Ascending aorta (tissue), 2 donors: ENCODE measurements at regions not wholly inside any gene's neighbourhood (a gene's known extent, or its start where the extent isn't known, plus 50 kb on each side); places are given as distances from the start of the nearest gene placed in this dataset.

ENCODE experiments used
- DNase-seq, 2 donors: peaks; one replicate each; pipeline ENCODE4 v3.0.0-alpha.2; 2019; ENCODE audit warnings: low spot score in 2 of 2
- H3K27ac ChIP-seq, 2 donors: fragments of 200-600 bp; sonication (generic); one replicate each; pipeline ENCODE4 v1.5.1; 2016 to 2017; ENCODE audit warnings: mild to moderate bottlenecking in 1 of 2
- H3K27me3 ChIP-seq: fragments of 200-600 bp; sonication (generic); one replicate; pipeline ENCODE4 v1.5.1; 2017
- H3K36me3 ChIP-seq, 2 donors: fragments of 200-600 bp; sonication (generic); one replicate each; pipeline ENCODE4 v1.5.1; 2016
- H3K4me1 ChIP-seq, 2 donors: fragments of 200-600 bp; sonication (generic); one replicate each; pipeline ENCODE4 v1.5.1; 2016 to 2017; ENCODE audit warnings: mild to moderate bottlenecking in 1 of 2
- H3K4me3 ChIP-seq, 2 donors: fragments of 200-600 bp; sonication (generic); one replicate each; pipeline ENCODE4 v1.5.1; 2016 to 2017; ENCODE audit warnings: mild to moderate bottlenecking in 1 of 2
- H3K9me3 ChIP-seq, 2 donors: fragments of 200-600 bp; sonication (generic); one replicate each; pipeline ENCODE4 v1.5.1; 2016
- CTCF ChIP-seq, 3 experiments: fragments of 200-600 bp in 2 of 3; fragments of 450-650 bp in 1 of 3; sonication (generic) in 2 of 3; IDR thresholded peaks; one replicate each; pipeline ENCODE4 v1.5.1; 2016 to 2019; ENCODE audit warnings: antibody characterized with exemption in 3 of 3, mild to moderate bottlenecking in 1 of 3, moderate library complexity in 1 of 3
- intact Hi-C: fragments of 100-400 bp; cut with DNase I; formaldehyde crosslinking; loops from one replicate; pipeline ENCODE4 v1.15.1; 2023

GRCh38 chr2:139814458-139814857 is 1034.3 kb upstream of the NXPH2 start:
- no peaks in the 10 kb centered on the region for H3K4me1 ChIP-seq
- no peak overlapping the region for H3K27ac ChIP-seq
- no peak for DNase-seq
- H3K4me3 ChIP-seq, result no peak overlapping the region
- no peak for TF ChIP-seq CTCF (IDR thresholded peaks at IDR 0.05)
- H3K27me3 ChIP-seq, result no peaks in the 10 kb centered on the region
- intact Hi-C loops, result no loop called here
- H3K9me3 ChIP-seq, result no peaks in the 10 kb centered on the region
- H3K36me3 ChIP-seq, result no peaks in the 10 kb centered on the region

- no peak for DNase-seq
- H3K27me3 ChIP-seq, result no peaks in the 10 kb centered on the region
- H3K4me1 ChIP-seq, result no peaks in the 10 kb centered on the region
- intact Hi-C loops, result no loop called here
- TF ChIP-seq CTCF (IDR thresholded peaks at IDR 0.05), result no peak
- H3K4me3 ChIP-seq, result no peak overlapping the region
- no peaks in the 10 kb centered on the region for H3K9me3 ChIP-seq
- H3K27ac ChIP-seq, result no peak overlapping the region
- H3K36me3 ChIP-seq, result no peaks in the 10 kb centered on the region
Observed at GRCh38 chr2:139813340-139813739, 1033.2 kb upstream of the NXPH2 start.

- Histone ChIP-seq H3K36me3 (no peaks in the 10 kb centered on the region), H3K4me3 (no peak overlapping the region), H3K27ac (no peak overlapping the region), H3K27me3 (no peaks in the 10 kb centered on the region), H3K4me1 (no peaks in the 10 kb centered on the region), H3K9me3 (no peaks in the 10 kb centered on the region)
- TF ChIP-seq CTCF (IDR thresholded peaks at IDR 0.05), result no peak
- no peak for DNase-seq
- intact Hi-C loops, result no loop called here
Observed at GRCh38 chr2:139805441-139805840, 1025.3 kb upstream of the NXPH2 start.

- H3K4me3 ChIP-seq, result no peak overlapping the region
- no peaks in the 10 kb centered on the region for H3K9me3 ChIP-seq
- no peaks in the 10 kb centered on the region for H3K36me3 ChIP-seq
- no peak for DNase-seq
- H3K4me1 ChIP-seq, result no peaks in the 10 kb centered on the region
- intact Hi-C loops, result no loop called here
- H3K27ac ChIP-seq, result no peak overlapping the region
- no peaks in the 10 kb centered on the region for H3K27me3 ChIP-seq
- TF ChIP-seq CTCF (IDR thresholded peaks at IDR 0.05), result no peak
Observed at GRCh38 chr2:139798391-139798790, 1018.2 kb upstream of the NXPH2 start.

- Histone ChIP-seq H3K27me3 (no peaks in the 10 kb centered on the region), H3K9me3 (no peaks in the 10 kb centered on the region), H3K27ac (no peak overlapping the region), H3K36me3 (no peaks in the 10 kb centered on the region), H3K4me1 (no peaks in the 10 kb centered on the region), H3K4me3 (no peak overlapping the region)
- intact Hi-C loops, result loop anchor here (5.0 kb wide), 1 partner anchor 1071 kb away; no protein-coding TSS in a partner anchor
- no peak for DNase-seq
- TF ChIP-seq CTCF (IDR thresholded peaks at IDR 0.05), result peak in 1 of 3 experiments; percentile 15
Observed at GRCh38 chr2:139790807-139791752, 1010.9 kb upstream of the NXPH2 start.
